GM12892 (cell line): ENCODE measurements at regions not wholly inside any gene's neighbourhood (a gene's known extent, or its start where the extent isn't known, plus 50 kb on each side); places are given as distances from the start of the nearest gene placed in this dataset.

ENCODE experiments used
- POLR2A ChIP-seq: IDR thresholded peaks from 2 replicates; pipeline ENCODE4 v1.6.1; 2011; ENCODE audit warnings: low read depth, low read length, control low read depth
- POLR2AphosphoS5 ChIP-seq: IDR thresholded peaks from 2 replicates; pipeline ENCODE4 v1.6.1; 2011; ENCODE audit warnings: low read depth, low read length, control low read depth
- TAF1 ChIP-seq: IDR thresholded peaks from 2 replicates; pipeline ENCODE4 v1.6.1; 2011; ENCODE audit warnings: low read depth, mild to moderate bottlenecking, control low read depth, low read length, borderline replicate concordance

GRCh38 chr4:159828687-159829086 is 725.8 kb downstream of the RAPGEF2 start:
- no peak for TF ChIP-seq TAF1
- no peak for TF ChIP-seq POLR2A
- TF ChIP-seq POLR2AphosphoS5 = no peak
